WI38 (cell line): ENCODE measurements at regions not wholly inside any gene's neighbourhood (a gene's known extent, or its start where the extent isn't known, plus 50 kb on each side); places are given as distances from the start of the nearest gene placed in this dataset.

Experiments
- H3K4me3 ChIP-seq: 2 replicates; pipeline ENCODE4 v1.5.1; 2011; ENCODE audit warnings: low read depth, mild to moderate bottlenecking, control low read depth, low read length
- CTCF ChIP-seq: IDR thresholded peaks from 2 replicates; pipeline ENCODE4 v1.5.1; 2012; ENCODE audit warnings: low read depth, mild to moderate bottlenecking, control low read depth, low read length

GRCh38 chr3:78281381-78281780 is 1241.5 kb downstream of the ROBO2 start:
- no peak overlapping the region for H3K4me3 ChIP-seq
- TF ChIP-seq CTCF = no peak

DNA sequence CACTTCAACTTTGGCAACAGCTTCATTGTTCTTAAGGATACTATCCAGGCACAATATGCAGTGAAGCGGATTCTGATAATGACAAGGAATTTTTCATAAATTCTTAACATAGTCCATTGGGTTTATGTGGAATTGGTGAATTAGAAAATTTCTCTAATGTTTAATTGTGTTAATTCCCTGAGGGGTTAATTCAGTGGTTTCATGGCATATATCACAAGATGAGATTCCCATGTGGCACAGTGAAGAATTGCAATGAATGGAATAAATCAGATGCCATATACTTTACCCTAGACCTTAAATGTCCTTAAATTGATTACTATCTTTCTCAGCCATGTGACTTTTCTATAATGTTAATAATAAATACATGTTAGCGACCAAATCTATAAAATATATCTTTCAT is 1244.1 kb downstream of the ROBO2 start:
- no peak for TF ChIP-seq CTCF
- H3K4me3 ChIP-seq = no peak overlapping the region

- H3K4me3 ChIP-seq = no peak overlapping the region
- no peak for TF ChIP-seq CTCF
These were observed 1245.3 kb downstream of the ROBO2 start for GRCh38 chr3:78285032-78285728.

- no peak overlapping the region for H3K4me3 ChIP-seq
- TF ChIP-seq CTCF = no peak
These were observed 1247.2 kb downstream of the ROBO2 start for GRCh38 chr3:78287085-78287484.

DNA sequence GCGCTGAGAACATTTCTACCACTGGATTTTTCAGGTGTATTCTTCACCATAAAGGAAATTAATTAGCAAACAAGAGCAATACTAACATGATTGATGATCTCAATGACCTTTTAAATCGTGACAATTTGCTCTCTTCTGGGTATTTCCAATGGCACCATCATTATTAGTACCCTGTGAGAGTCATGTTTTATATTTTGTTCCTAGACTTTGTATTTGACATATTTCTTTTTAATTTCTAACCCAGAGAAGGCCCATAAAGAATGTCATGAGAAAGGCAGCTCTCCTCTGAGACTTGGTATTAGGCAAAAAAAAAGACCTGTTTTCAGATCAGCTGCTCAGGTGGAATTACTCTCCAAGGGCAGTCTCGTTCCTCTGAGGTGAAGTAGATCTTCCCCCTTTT is 1253.4 kb downstream of the ROBO2 start:
- no peak for TF ChIP-seq CTCF
- H3K4me3 ChIP-seq = no peak overlapping the region

- TF ChIP-seq CTCF = no peak
- H3K4me3 ChIP-seq = no peak overlapping the region
These were observed 1264.2 kb downstream of the ROBO2 start for GRCh38 chr3:78304115-78304514.

DNA sequence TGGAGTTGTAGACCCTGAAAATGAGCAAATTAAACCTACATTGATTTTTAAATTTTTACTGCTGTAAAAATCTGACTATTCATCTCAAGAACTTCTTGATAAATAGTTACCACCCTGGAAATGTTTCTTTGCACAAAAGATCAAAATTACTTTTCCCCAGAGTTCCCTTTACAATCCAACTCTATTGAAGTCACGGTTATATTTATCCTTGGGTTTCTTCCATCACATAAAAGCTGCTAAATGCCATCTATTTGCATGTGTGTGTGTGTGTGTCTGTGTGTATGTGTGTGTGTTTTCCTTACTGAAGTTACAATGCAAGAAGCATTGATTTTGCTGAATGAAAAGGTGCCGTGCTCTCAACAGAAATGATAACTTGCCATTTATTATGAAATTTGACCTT is 1273.0 kb downstream of the ROBO2 start:
- H3K4me3 ChIP-seq = no peak overlapping the region
- TF ChIP-seq CTCF = no peak
